ENCODE measurements at regions not wholly inside any gene's neighbourhood (a gene's known extent, or its start where the extent isn't known, plus 50 kb on each side); places are given as distances from the start of the nearest gene placed in this dataset.

GRCh38 chr12:114860969-114861368, 177.0 kb upstream of the TBX3 start:
- TF ChIP-seq CTCF (IDR thresholded peaks at IDR 0.05; ENCODE audit: control extremely low read depth in 1 of 3, insufficient read depth in 1 of 3, low read depth in 1 of 3, low read length in 3 of 3), result no peak
- TF ChIP-seq TEAD4 (IDR thresholded peaks at IDR 0.05; ENCODE audit: low read depth, low read length), result no peak
- TF ChIP-seq POLR2A (IDR thresholded peaks at IDR 0.05; ENCODE audit: control extremely low read depth in 1 of 2, low read depth in 2 of 2, low read length in 2 of 2), result no peak
- no peak for TF ChIP-seq TCF12 (IDR thresholded peaks at IDR 0.05; ENCODE audit: low read depth, low read length)
- no peak for TF ChIP-seq EP300 (IDR thresholded peaks at IDR 0.05; ENCODE audit: borderline replicate concordance in 1 of 2, low read depth in 2 of 2, low read length in 2 of 2)
- TF ChIP-seq CEBPB (IDR thresholded peaks at IDR 0.05; ENCODE audit: low read depth, low read length), result no peak
- no peak for TF ChIP-seq TAF1 (IDR thresholded peaks at IDR 0.05; ENCODE audit: low read depth, low read length)
- TF ChIP-seq RBBP5 (IDR thresholded peaks at IDR 0.05; ENCODE audit: borderline replicate concordance, low read depth, low read length), result no peak
- no peak for TF ChIP-seq BCL11A (IDR thresholded peaks at IDR 0.05; ENCODE audit: low read depth in 2 of 2, low read length in 2 of 2)
- TF ChIP-seq MAX (IDR thresholded peaks at IDR 0.05), result no peak
- TF ChIP-seq POLR2AphosphoS5 (IDR thresholded peaks at IDR 0.05; ENCODE audit: low read depth, low read length), result no peak
- no peak for TF ChIP-seq ATF2 (IDR thresholded peaks at IDR 0.05; ENCODE audit: low read length)
- TF ChIP-seq ZNF274 (IDR thresholded peaks at IDR 0.05; ENCODE audit: borderline replicate concordance, extremely low read depth, low read length), result no peak
- no peak for TF ChIP-seq RAD21 (IDR thresholded peaks at IDR 0.05 in 1 of 2, conservative IDR thresholded peaks at IDR 0.05 in 1 of 2; ENCODE audit: low read depth in 2 of 2, low read length in 2 of 2)

All from H1 (cell line).